ENCODE measurements at regions not wholly inside any gene's neighbourhood (a gene's known extent, or its start where the extent isn't known, plus 50 kb on each side); places are given as distances from the start of the nearest gene placed in this dataset.

DNA sequence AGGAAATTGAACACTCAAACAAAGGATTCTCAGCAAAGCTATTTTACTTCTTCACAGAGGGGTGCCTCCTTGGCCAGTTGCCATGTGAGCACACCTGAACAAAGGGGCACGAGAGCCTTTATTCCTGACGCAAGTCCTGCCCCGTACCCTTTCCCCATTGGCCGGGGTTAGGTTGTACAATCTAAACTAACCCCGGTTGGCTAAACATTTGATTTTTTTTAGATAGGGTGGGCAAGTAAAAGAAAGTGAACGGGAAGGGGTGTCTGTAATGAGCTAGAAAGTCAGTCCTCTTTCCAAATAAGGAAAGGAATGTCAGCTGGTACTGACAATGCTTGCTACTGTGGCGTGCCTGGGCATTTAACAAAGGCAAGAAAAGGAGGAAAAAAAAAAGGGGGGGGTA is 135.5 kb upstream of the CDKN3 start:
- TF ChIP-seq FOXM1 (IDR thresholded peaks at IDR 0.05; ENCODE audit: borderline replicate concordance, low read depth) (no peak), MAX (IDR thresholded peaks at IDR 0.05) (no peak), EP300 (IDR thresholded peaks at IDR 0.05; ENCODE audit: borderline replicate concordance) (no peak), RAD21 (IDR thresholded peaks at IDR 0.05; ENCODE audit: low read depth) (no peak), NFIC (IDR thresholded peaks at IDR 0.05) (peak; percentile 81), TCF12 (IDR thresholded peaks at IDR 0.05; ENCODE audit: low read depth) (no peak), REST (IDR thresholded peaks at IDR 0.05; ENCODE audit: low read depth) (no peak), YY1 (IDR thresholded peaks at IDR 0.05; ENCODE audit: low read depth) (no peak), CREB1 (IDR thresholded peaks at IDR 0.05; ENCODE audit: low read depth) (no peak), ZBTB7A (IDR thresholded peaks at IDR 0.05; ENCODE audit: low read depth) (no peak), CEBPB (IDR thresholded peaks at IDR 0.05) (no peak), EGR1 (IDR thresholded peaks at IDR 0.05) (no peak), TEAD4 (IDR thresholded peaks at IDR 0.05) (peak; percentile 56), TAF1 (IDR thresholded peaks at IDR 0.05; ENCODE audit: low read depth) (no peak)

Data from Ishikawa (cell line).